A549 (cell line): ENCODE measurements at regions not wholly inside any gene's neighbourhood (a gene's known extent, or its start where the extent isn't known, plus 50 kb on each side); places are given as distances from the start of the nearest gene placed in this dataset.

Source experiments
- ATAC-seq, 2 experiments: fragments of 200-7000 bp in 1 of 2; fragments of >200 bp in 1 of 2; cut with Nextera tagmentation in 1 of 2; cut with Tn5 transposase in 1 of 2; 3 replicates each; pipeline versions ENCODE4 v1.8.0 to v1.9.1; 2018 to 2020; ENCODE audit warnings: mild to moderate bottlenecking in 1 of 2, moderate library complexity in 1 of 2
- CTCF ChIA-PET: fragments of 300-600 bp; sonication (Branson Sonifier 250); formaldehyde crosslinking; extraction: SDS; loops from one replicate; lab custom pipeline; 2021; ENCODE audit warnings: antibody characterized with exemption, inconsistent platforms; lab: Yijun Ruan, JAX
- POLR2A ChIA-PET: fragments of 350-600 bp; formaldehyde crosslinking; extraction: SDS; loops from one replicate; lab custom pipeline; 2021; ENCODE audit warnings: antibody characterized with exemption, inconsistent platforms; lab: Yijun Ruan, JAX
- DNase-seq, 2 experiments: peaks; one replicate each; pipeline versions ENCODE4 v3.0.0 to v3.0.0-alpha.2; 2011 to 2016; ENCODE audit warnings: low read depth in 1 of 2, low spot score in 1 of 2
- FAIRE-seq: peaks from 2 replicates; lab custom pipeline; 2011; peaks lifted over from hg19 to GRCh38; lab: Jason Lieb, UNC
- H3K27ac ChIP-seq, 2 experiments: fragments of >200 bp; sonication (Bioruptor Twin); formaldehyde crosslinking; 3 replicates each; pipeline ENCODE4 v1.5.1; 2016 to 2017
- H3K4me1 ChIP-seq: fragments of >200 bp; sonication (Bioruptor Twin); formaldehyde crosslinking; 3 replicates; pipeline ENCODE4 v1.6.1; 2016
- H3K4me2 ChIP-seq: fragments of >200 bp; sonication (Bioruptor Twin); formaldehyde crosslinking; 3 replicates; pipeline ENCODE4 v1.6.1; 2016
- H3K4me3 ChIP-seq: fragments of >200 bp; sonication (Bioruptor Twin); formaldehyde crosslinking; 3 replicates; pipeline ENCODE4 v1.5.1; 2016
- H3K9me3 ChIP-seq: fragments of >200 bp; sonication (Bioruptor Twin); formaldehyde crosslinking; 3 replicates; pipeline ENCODE4 v1.6.1; 2016
- BCL3 ChIP-seq: fragments of >200 bp; sonication (Bioruptor Twin); formaldehyde crosslinking; IDR thresholded peaks from 3 replicates; pipeline ENCODE4 v1.6.1; 2016
- CBX8 ChIP-seq: fragments of 200-600 bp; sonication (generic); IDR thresholded peaks from 2 replicates; pipeline ENCODE4 v1.6.1; 2016
- CHD2 ChIP-seq: fragments of 150-350 bp; IDR thresholded peaks from 2 replicates; pipeline ENCODE4 v1.6.1; 2014; ENCODE audit warnings: low read length; ENCODE audit not compliant: partially characterized antibody
- CTCF ChIP-seq: fragments of >200 bp; sonication (Bioruptor Twin); formaldehyde crosslinking; IDR thresholded peaks from 3 replicates; pipeline ENCODE4 v1.5.1; 2016
- E2F6 ChIP-seq: IDR thresholded peaks from 2 replicates; pipeline ENCODE4 v1.6.1; 2012; ENCODE audit warnings: low read depth, borderline replicate concordance
- FOSB ChIP-seq: fragments of 250-450 bp; sonication (Bioruptor Pico); IDR thresholded peaks from 2 replicates; pipeline ENCODE4 v1.5.0; 2020; ENCODE audit warnings: mild to moderate bottlenecking, moderate library complexity
- FOXS1 ChIP-seq: fragments of 250-450 bp; sonication (Bioruptor Pico); IDR thresholded peaks from 2 replicates; pipeline ENCODE4 v1.5.0; 2020; ENCODE audit warnings: mild to moderate bottlenecking, moderate library complexity
- HES2 ChIP-seq: fragments of >200 bp; sonication (Bioruptor Twin); formaldehyde crosslinking; IDR thresholded peaks from 2 replicates; pipeline ENCODE4 v1.6.1; 2016
- HEYL ChIP-seq: fragments of 250-450 bp; sonication (Bioruptor Pico); IDR thresholded peaks from 2 replicates; pipeline ENCODE4 v1.8.0; 2021; ENCODE audit warnings: mild to moderate bottlenecking, moderate library complexity
- HMGXB4 ChIP-seq: fragments of 250-450 bp; sonication (Bioruptor Pico); IDR thresholded peaks from 2 replicates; pipeline ENCODE4 v1.5.0; 2021; ENCODE audit warnings: mild to moderate bottlenecking, moderate library complexity, borderline replicate concordance
- JUN ChIP-seq, 2 experiments: fragments of >200 bp; sonication (Bioruptor Twin); formaldehyde crosslinking; IDR thresholded peaks; 2 replicates in 1 of 2; 3 replicates in 1 of 2; pipeline ENCODE4 v1.6.1; 2016 to 2017
- JUNB ChIP-seq: fragments of >200 bp; sonication (Bioruptor Twin); formaldehyde crosslinking; IDR thresholded peaks from 2 replicates; pipeline ENCODE4 v1.6.1; 2016
- KDM1A ChIP-seq: fragments of 200-600 bp; sonication (generic); IDR thresholded peaks from 2 replicates; pipeline ENCODE4 v1.6.1; 2016; ENCODE audit warnings: low read depth, mild to moderate bottlenecking
- MAFK ChIP-seq: fragments of 450-650 bp; IDR thresholded peaks from 2 replicates; pipeline ENCODE4 v1.6.1; 2014; ENCODE audit not compliant: partially characterized antibody
- MAX ChIP-seq: IDR thresholded peaks from 2 replicates; pipeline ENCODE4 v1.6.1; 2012
- MYC ChIP-seq: IDR thresholded peaks from 2 replicates; pipeline ENCODE4 v1.6.1; 2012; ENCODE audit warnings: mild to moderate bottlenecking, inconsistent platforms, low read length, improper control_type of control experiment, borderline replicate concordance
- PBX3 ChIP-seq: IDR thresholded peaks from 2 replicates; pipeline ENCODE4 v1.6.1; 2012
- POLR2AphosphoS2 ChIP-seq: conservative IDR thresholded peaks from 2 replicates; pipeline ENCODE4 v1.6.1; 2012; ENCODE audit warnings: low read length, improper control_type of control experiment, inconsistent platforms
- RCOR1 ChIP-seq: fragments of 150-350 bp; IDR thresholded peaks from 2 replicates; pipeline ENCODE4 v1.6.1; 2014; ENCODE audit warnings: antibody characterized with exemption, low read length, low read depth
- REST ChIP-seq: fragments of 200-600 bp; sonication (generic); IDR thresholded peaks from 2 replicates; pipeline ENCODE4 v1.6.1; 2016; ENCODE audit warnings: antibody characterized with exemption, mild to moderate bottlenecking, moderate library complexity
- TFCP2L1 ChIP-seq: fragments of 250-450 bp; sonication (Bioruptor Pico); IDR thresholded peaks from 2 replicates; pipeline ENCODE4 v1.5.0; 2021; ENCODE audit warnings: mild to moderate bottlenecking
- ZFP36 ChIP-seq: fragments of 450-650 bp; IDR thresholded peaks from 2 replicates; pipeline ENCODE4 v1.6.1; 2014; ENCODE audit warnings: borderline replicate concordance; ENCODE audit not compliant: partially characterized antibody
- WGBS: methylation state at CpG from one replicate; pipeline ENCODE4 v1.1.6; 2017; ENCODE audit errors: missing lambda C conversion rate; 5-methylcytosine and 5-hydroxymethylcytosine counted together

- ATAC-seq: no peak
- 82% methylated on average over 4 of the region's 4 CpGs for WGBS
- CTCF ChIA-PET: interaction anchor here (0.8 to 1.3 kb wide), 2 partner anchors 21 to 28 kb away, joined by 3 read pairs; no protein-coding TSS in a partner anchor
- Histone ChIP-seq H3K4me3 (no peak overlapping the region), H3K4me1 (no peaks in the 10 kb centered on the region), H3K9me3 (no peaks in the 10 kb centered on the region), H3K4me2 (no peak overlapping the region), H3K27ac (no peak overlapping the region)
- no peak for FAIRE-seq
- no peak for TF ChIP-seq TFCP2L1 (CRISPR knock-in tag)
- no peak for TF ChIP-seq MYC
- TF ChIP-seq JUNB: no peak
- no peak for TF ChIP-seq HEYL (CRISPR knock-in tag)
- TF ChIP-seq FOSB (CRISPR knock-in tag): no peak
- TF ChIP-seq CHD2: no peak
- no peak for TF ChIP-seq REST
- TF ChIP-seq HMGXB4 (CRISPR knock-in tag): no peak
- no peak for TF ChIP-seq PBX3
- no peak for TF ChIP-seq CTCF
- TF ChIP-seq MAX: no peak
- no peak for TF ChIP-seq E2F6
- TF ChIP-seq POLR2AphosphoS2: no peak
- TF ChIP-seq ZFP36: no peak
- TF ChIP-seq HES2: no peak
- DNase-seq: no peak
- POLR2A ChIA-PET: no interaction called here
These were observed 323.0 kb downstream of the NDFIP2 start for GRCh38 chr13:79803989-79804388.

- WGBS: 85% methylated on average over 2 of the region's 2 CpGs
- no peak overlapping the region for H3K4me3 ChIP-seq
- H3K4me1 ChIP-seq: no peaks in the 10 kb centered on the region
- ChIA-PET CTCF (interaction anchor here (0.8 to 1.0 kb wide), 2 partner anchors 9 to 28 kb away, joined by 3 read pairs; no protein-coding TSS in a partner anchor), POLR2A (no interaction called here)
- H3K9me3 ChIP-seq: no peaks in the 10 kb centered on the region
- DNase-seq (no peak), ATAC-seq (no peak), FAIRE-seq (no peak)
- no peak overlapping the region for H3K4me2 ChIP-seq
- no peak overlapping the region for H3K27ac ChIP-seq
- no peak for TF ChIP-seq CTCF
- TF ChIP-seq HES2: no peak
- TF ChIP-seq BCL3: no peak
- no peak for TF ChIP-seq E2F6
- TF ChIP-seq RCOR1: no peak
- TF ChIP-seq POLR2AphosphoS2: no peak
- no peak for TF ChIP-seq KDM1A
- TF ChIP-seq MAFK: no peak
- no peak for TF ChIP-seq CBX8
- TF ChIP-seq FOXS1 (CRISPR knock-in tag): no peak
- TF ChIP-seq JUN (IDR thresholded peaks at IDR 0.05): no peak
These were observed 322.3 kb downstream of the NDFIP2 start for GRCh38 chr13:79803296-79803695.
